H1 (cell line): ENCODE measurements at regions not wholly inside any gene's neighbourhood (a gene's known extent, or its start where the extent isn't known, plus 50 kb on each side); places are given as distances from the start of the nearest gene placed in this dataset.

Experiments
- BACH1 ChIP-seq: IDR thresholded peaks from 2 replicates; pipeline ENCODE4 v1.6.1; 2012; ENCODE audit warnings: low read length, improper control_type of control experiment
- CREB1 ChIP-seq: IDR thresholded peaks from 2 replicates; pipeline ENCODE4 v1.6.1; 2012; ENCODE audit warnings: inconsistent platforms
- EGR1 ChIP-seq: IDR thresholded peaks from 2 replicates; pipeline ENCODE4 v1.6.1; 2011; ENCODE audit warnings: low read depth, low read length, borderline replicate concordance
- POLR2AphosphoS5 ChIP-seq: IDR thresholded peaks from 2 replicates; pipeline ENCODE4 v1.6.1; 2011; ENCODE audit warnings: low read depth, low read length
- ZNF274 ChIP-seq: IDR thresholded peaks from 2 replicates; pipeline ENCODE4 v1.7.0; 2012; ENCODE audit warnings: low read length, borderline replicate concordance; ENCODE audit errors: extremely low read depth
- TF ChIP-seq, protein P1 (sequence below): fragments of 300-600 bp; sonication (generic); IDR thresholded peaks from 2 replicates; pipeline ENCODE4 v1.7.1; 2012; ENCODE audit warnings: low read length, moderate library complexity, mild to moderate bottlenecking, inconsistent platforms; ENCODE audit not compliant: insufficient replicate concordance
- TF ChIP-seq, protein P2 (sequence below), 3 experiments: IDR thresholded peaks; 1 replicate in 2 of 3; 2 replicates in 1 of 3; pipeline versions ENCODE4 v1.5.1 to v1.6.1; 2011; ENCODE audit warnings: low read length in 3 of 3, mild to moderate bottlenecking in 3 of 3, inconsistent platforms in 2 of 3, low read depth in 1 of 3, moderate library complexity in 1 of 3; ENCODE audit not compliant: insufficient read depth in 1 of 3; ENCODE audit errors: control extremely low read depth in 1 of 3

DNA sequence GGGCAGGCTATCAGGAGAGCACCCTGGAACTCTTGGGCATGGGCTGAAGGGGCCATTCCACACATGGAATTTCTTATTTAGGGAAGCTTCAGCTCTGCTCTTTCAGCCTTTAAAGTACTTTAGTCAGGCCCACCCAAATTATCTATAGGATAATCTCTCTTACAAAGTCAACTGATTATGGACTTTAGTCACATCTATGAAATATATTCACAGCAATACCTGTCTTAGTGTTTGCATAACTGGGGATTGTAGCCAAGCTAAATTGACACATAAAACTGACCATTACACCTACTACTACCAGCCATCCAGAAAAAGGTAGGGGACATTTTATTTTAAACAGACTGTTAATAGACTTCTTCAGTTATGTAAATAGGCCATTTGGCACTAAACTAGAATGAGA, 114.9 kb upstream of the VANGL1 start (continued):
- TF ChIP-seq, protein P1, sequence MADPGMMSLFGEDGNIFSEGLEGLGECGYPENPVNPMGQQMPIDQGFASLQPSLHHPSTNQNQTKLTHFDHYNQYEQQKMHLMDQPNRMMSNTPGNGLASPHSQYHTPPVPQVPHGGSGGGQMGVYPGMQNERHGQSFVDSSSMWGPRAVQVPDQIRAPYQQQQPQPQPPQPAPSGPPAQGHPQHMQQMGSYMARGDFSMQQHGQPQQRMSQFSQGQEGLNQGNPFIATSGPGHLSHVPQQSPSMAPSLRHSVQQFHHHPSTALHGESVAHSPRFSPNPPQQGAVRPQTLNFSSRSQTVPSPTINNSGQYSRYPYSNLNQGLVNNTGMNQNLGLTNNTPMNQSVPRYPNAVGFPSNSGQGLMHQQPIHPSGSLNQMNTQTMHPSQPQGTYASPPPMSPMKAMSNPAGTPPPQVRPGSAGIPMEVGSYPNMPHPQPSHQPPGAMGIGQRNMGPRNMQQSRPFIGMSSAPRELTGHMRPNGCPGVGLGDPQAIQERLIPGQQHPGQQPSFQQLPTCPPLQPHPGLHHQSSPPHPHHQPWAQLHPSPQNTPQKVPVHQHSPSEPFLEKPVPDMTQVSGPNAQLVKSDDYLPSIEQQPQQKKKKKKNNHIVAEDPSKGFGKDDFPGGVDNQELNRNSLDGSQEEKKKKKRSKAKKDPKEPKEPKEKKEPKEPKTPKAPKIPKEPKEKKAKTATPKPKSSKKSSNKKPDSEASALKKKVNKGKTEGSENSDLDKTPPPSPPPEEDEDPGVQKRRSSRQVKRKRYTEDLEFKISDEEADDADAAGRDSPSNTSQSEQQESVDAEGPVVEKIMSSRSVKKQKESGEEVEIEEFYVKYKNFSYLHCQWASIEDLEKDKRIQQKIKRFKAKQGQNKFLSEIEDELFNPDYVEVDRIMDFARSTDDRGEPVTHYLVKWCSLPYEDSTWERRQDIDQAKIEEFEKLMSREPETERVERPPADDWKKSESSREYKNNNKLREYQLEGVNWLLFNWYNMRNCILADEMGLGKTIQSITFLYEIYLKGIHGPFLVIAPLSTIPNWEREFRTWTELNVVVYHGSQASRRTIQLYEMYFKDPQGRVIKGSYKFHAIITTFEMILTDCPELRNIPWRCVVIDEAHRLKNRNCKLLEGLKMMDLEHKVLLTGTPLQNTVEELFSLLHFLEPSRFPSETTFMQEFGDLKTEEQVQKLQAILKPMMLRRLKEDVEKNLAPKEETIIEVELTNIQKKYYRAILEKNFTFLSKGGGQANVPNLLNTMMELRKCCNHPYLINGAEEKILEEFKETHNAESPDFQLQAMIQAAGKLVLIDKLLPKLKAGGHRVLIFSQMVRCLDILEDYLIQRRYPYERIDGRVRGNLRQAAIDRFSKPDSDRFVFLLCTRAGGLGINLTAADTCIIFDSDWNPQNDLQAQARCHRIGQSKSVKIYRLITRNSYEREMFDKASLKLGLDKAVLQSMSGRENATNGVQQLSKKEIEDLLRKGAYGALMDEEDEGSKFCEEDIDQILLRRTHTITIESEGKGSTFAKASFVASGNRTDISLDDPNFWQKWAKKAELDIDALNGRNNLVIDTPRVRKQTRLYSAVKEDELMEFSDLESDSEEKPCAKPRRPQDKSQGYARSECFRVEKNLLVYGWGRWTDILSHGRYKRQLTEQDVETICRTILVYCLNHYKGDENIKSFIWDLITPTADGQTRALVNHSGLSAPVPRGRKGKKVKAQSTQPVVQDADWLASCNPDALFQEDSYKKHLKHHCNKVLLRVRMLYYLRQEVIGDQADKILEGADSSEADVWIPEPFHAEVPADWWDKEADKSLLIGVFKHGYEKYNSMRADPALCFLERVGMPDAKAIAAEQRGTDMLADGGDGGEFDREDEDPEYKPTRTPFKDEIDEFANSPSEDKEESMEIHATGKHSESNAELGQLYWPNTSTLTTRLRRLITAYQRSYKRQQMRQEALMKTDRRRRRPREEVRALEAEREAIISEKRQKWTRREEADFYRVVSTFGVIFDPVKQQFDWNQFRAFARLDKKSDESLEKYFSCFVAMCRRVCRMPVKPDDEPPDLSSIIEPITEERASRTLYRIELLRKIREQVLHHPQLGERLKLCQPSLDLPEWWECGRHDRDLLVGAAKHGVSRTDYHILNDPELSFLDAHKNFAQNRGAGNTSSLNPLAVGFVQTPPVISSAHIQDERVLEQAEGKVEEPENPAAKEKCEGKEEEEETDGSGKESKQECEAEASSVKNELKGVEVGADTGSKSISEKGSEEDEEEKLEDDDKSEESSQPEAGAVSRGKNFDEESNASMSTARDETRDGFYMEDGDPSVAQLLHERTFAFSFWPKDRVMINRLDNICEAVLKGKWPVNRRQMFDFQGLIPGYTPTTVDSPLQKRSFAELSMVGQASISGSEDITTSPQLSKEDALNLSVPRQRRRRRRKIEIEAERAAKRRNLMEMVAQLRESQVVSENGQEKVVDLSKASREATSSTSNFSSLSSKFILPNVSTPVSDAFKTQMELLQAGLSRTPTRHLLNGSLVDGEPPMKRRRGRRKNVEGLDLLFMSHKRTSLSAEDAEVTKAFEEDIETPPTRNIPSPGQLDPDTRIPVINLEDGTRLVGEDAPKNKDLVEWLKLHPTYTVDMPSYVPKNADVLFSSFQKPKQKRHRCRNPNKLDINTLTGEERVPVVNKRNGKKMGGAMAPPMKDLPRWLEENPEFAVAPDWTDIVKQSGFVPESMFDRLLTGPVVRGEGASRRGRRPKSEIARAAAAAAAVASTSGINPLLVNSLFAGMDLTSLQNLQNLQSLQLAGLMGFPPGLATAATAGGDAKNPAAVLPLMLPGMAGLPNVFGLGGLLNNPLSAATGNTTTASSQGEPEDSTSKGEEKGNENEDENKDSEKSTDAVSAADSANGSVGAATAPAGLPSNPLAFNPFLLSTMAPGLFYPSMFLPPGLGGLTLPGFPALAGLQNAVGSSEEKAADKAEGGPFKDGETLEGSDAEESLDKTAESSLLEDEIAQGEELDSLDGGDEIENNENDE, result no peak
- TF ChIP-seq EGR1, result no peak
- TF ChIP-seq CREB1, result no peak
- no peak for TF ChIP-seq ZNF274
- TF ChIP-seq, protein P2, sequence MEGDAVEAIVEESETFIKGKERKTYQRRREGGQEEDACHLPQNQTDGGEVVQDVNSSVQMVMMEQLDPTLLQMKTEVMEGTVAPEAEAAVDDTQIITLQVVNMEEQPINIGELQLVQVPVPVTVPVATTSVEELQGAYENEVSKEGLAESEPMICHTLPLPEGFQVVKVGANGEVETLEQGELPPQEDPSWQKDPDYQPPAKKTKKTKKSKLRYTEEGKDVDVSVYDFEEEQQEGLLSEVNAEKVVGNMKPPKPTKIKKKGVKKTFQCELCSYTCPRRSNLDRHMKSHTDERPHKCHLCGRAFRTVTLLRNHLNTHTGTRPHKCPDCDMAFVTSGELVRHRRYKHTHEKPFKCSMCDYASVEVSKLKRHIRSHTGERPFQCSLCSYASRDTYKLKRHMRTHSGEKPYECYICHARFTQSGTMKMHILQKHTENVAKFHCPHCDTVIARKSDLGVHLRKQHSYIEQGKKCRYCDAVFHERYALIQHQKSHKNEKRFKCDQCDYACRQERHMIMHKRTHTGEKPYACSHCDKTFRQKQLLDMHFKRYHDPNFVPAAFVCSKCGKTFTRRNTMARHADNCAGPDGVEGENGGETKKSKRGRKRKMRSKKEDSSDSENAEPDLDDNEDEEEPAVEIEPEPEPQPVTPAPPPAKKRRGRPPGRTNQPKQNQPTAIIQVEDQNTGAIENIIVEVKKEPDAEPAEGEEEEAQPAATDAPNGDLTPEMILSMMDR (IDR thresholded peaks at IDR 0.05; ENCODE audit: control extremely low read depth in 1 of 3, insufficient read depth in 1 of 3, low read depth in 1 of 3, low read length in 3 of 3), result no peak
- TF ChIP-seq POLR2AphosphoS5, result no peak
- TF ChIP-seq BACH1, result no peak
